Hepatocyte (in vitro differentiated cells): ENCODE measurements at regions not wholly inside any gene's neighbourhood (a gene's known extent, or its start where the extent isn't known, plus 50 kb on each side); places are given as distances from the start of the nearest gene placed in this dataset.

Source experiments
- DNase-seq: peaks from one replicate; pipeline ENCODE4 v3.0.0-alpha.2; 2016; ENCODE audit warnings: low spot score
- H2AFZ ChIP-seq: fragments of 200-600 bp; sonication (generic); 2 replicates; pipeline ENCODE4 v1.6.0; 2016; ENCODE audit warnings: antibody characterized with exemption, mild to moderate bottlenecking
- H3K27ac ChIP-seq: fragments of 200-600 bp; sonication (generic); 2 replicates; pipeline ENCODE4 v1.5.1; 2016; ENCODE audit warnings: mild to moderate bottlenecking
- H3K27me3 ChIP-seq: fragments of 200-600 bp; sonication (generic); 2 replicates; pipeline ENCODE4 v1.6.1; 2016
- H3K36me3 ChIP-seq: fragments of 200-600 bp; sonication (generic); replicated peaks from 2 replicates; pipeline ENCODE4 v1.5.1; 2016; ENCODE audit warnings: low read depth; ENCODE audit not compliant: insufficient read depth
- H3K4me1 ChIP-seq: fragments of 200-600 bp; sonication (generic); 2 replicates; pipeline ENCODE4 v1.5.1; 2016; ENCODE audit warnings: mild to moderate bottlenecking, moderate library complexity; ENCODE audit not compliant: insufficient read depth
- H3K4me2 ChIP-seq: fragments of 200-600 bp; sonication (generic); 2 replicates; pipeline ENCODE4 v1.6.0; 2016
- H3K4me3 ChIP-seq: fragments of 200-600 bp; sonication (generic); 2 replicates; pipeline ENCODE4 v1.5.1; 2016; ENCODE audit warnings: mild to moderate bottlenecking
- H3K79me2 ChIP-seq: fragments of 200-600 bp; sonication (generic); 2 replicates; pipeline ENCODE4 v1.6.0; 2017; ENCODE audit warnings: mild to moderate bottlenecking
- H3K9me2 ChIP-seq: fragments of 200-600 bp; sonication (generic); replicated peaks from 2 replicates; pipeline ENCODE4 v1.6.0; 2017; ENCODE audit warnings: mild to moderate bottlenecking; ENCODE audit not compliant: insufficient read depth
- H3K9me3 ChIP-seq: fragments of 200-600 bp; sonication (generic); 2 replicates; pipeline ENCODE4 v1.5.1; 2016; ENCODE audit warnings: low read depth, mild to moderate bottlenecking
- H4K20me1 ChIP-seq: fragments of 200-600 bp; sonication (generic); 2 replicates; pipeline ENCODE4 v1.6.0; 2016; ENCODE audit warnings: mild to moderate bottlenecking; ENCODE audit not compliant: insufficient read depth, poor library complexity, severe bottlenecking
- EZH2 ChIP-seq: fragments of 200-600 bp; sonication (generic); IDR thresholded peaks from 2 replicates; pipeline ENCODE4 v1.6.1; 2016; ENCODE audit warnings: antibody characterized with exemption, mild to moderate bottlenecking, borderline replicate concordance
- EZH2phosphoT487 ChIP-seq: fragments of 200-600 bp; sonication (generic); IDR thresholded peaks from one replicate; pipeline ENCODE4 v1.6.1; 2018; ENCODE audit warnings: antibody characterized with exemption, mild to moderate bottlenecking, low read depth, moderate library complexity; ENCODE audit not compliant: unreplicated experiment, severe bottlenecking
- WGBS: methylation state at CpG from one replicate; pipeline ENCODE4 v1.1.6; 2016; ENCODE audit warnings: low lambda C conversion rate; ENCODE audit errors: missing lambda C conversion rate; 5-methylcytosine and 5-hydroxymethylcytosine counted together
- TF ChIP-seq, protein P1 (sequence below): fragments of 200-600 bp; sonication (generic); IDR thresholded peaks from 2 replicates; pipeline ENCODE4 v1.5.1; 2016; ENCODE audit warnings: antibody characterized with exemption, mild to moderate bottlenecking; ENCODE audit not compliant: poor library complexity

DNA sequence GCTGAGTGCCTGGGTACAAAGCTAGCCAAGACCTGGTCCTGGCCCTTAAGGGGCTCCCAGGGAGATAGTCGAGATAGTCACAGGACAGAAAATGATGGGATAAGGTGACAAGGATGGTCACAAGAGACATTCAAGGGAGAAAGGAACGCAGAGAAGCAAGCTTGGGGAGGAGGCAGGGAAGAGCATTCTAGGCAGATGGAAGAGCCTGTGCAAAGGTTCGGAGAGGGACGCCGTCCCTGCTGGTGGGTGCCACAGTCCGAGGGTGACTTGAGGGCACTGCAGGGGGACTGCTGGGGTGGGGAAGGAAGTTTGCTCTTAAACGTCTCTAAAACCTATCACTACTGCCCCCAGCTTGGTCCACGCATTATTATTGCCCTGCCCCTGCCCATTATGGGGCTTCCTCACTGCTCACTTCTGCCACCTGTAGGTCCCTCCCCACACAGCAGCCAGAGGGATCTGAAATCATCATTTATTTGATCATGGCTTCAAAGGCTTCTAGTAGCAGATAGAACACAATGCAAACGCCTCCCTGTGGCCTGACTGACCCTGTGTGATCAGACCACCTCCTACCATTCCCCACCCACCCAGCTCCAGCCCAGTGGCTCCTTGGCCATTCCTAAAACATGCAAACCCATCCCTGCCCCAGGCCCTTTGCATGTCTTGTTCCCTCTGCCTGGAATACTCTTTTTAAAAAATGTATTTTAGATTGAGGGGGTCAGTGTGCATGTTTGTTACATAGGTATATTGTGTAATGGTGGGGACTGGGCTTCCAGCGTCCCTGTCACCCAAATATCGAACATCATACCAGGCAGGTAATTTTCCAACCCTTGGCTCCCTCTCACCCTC lies 60.3 kb downstream of the RMI2 start:
- no peaks in the 10 kb centered on the region for H3K36me3 ChIP-seq
- no peak overlapping the region for H2AFZ ChIP-seq
- peaks cover 10% of the 10 kb centered on the region for H3K4me1 ChIP-seq
- H3K4me2 ChIP-seq: no peak overlapping the region
- TF ChIP-seq EZH2 (no peak), EZH2phosphoT487 (no peak)
- TF ChIP-seq, protein P1, sequence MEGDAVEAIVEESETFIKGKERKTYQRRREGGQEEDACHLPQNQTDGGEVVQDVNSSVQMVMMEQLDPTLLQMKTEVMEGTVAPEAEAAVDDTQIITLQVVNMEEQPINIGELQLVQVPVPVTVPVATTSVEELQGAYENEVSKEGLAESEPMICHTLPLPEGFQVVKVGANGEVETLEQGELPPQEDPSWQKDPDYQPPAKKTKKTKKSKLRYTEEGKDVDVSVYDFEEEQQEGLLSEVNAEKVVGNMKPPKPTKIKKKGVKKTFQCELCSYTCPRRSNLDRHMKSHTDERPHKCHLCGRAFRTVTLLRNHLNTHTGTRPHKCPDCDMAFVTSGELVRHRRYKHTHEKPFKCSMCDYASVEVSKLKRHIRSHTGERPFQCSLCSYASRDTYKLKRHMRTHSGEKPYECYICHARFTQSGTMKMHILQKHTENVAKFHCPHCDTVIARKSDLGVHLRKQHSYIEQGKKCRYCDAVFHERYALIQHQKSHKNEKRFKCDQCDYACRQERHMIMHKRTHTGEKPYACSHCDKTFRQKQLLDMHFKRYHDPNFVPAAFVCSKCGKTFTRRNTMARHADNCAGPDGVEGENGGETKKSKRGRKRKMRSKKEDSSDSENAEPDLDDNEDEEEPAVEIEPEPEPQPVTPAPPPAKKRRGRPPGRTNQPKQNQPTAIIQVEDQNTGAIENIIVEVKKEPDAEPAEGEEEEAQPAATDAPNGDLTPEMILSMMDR: peak; percentile 43
- no peaks in the 10 kb centered on the region for H3K79me2 ChIP-seq
- no peak overlapping the region for H3K27ac ChIP-seq
- no peaks in the 10 kb centered on the region for H4K20me1 ChIP-seq
- WGBS: 81% methylated on average over 11 of the region's 11 CpGs
- no peak overlapping the region for H3K4me3 ChIP-seq
- H3K9me2 ChIP-seq: no peaks in the 10 kb centered on the region
- no peak for DNase-seq
- H3K9me3 ChIP-seq: no peaks in the 10 kb centered on the region
- H3K27me3 ChIP-seq: no peaks in the 10 kb centered on the region

DNA sequence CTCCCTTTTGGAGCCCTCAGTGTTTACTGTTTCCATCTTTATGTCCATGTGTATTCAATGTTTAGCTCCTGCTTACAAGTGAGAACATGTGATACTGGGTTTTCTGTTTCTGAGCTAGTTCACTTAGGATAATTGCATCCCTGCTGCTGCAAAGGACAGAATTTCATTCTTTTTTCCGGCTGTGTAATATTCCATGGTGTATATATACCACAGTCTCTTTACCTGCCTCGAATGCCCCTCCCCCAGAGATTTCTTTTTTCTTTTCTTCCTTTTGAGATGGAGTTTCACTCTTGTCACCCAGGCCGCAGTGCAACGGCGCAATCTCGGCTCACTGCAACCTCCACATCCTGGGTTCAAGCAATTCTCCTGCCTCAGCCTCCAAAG lies 60.9 kb downstream of the RMI2 start:
- no peak overlapping the region for H2AFZ ChIP-seq
- H3K9me2 ChIP-seq: no peaks in the 10 kb centered on the region
- H3K79me2 ChIP-seq: no peaks in the 10 kb centered on the region
- WGBS: 96% methylated on average over 6 of the region's 6 CpGs
- DNase-seq: no peak
- TF ChIP-seq EZH2phosphoT487: no peak
- no peak for TF ChIP-seq EZH2
- TF ChIP-seq, protein P1: no peak
- H3K4me3 ChIP-seq: no peak overlapping the region
- no peaks in the 10 kb centered on the region for H3K9me3 ChIP-seq
- H3K4me1 ChIP-seq: peaks cover 10% of the 10 kb centered on the region
- H4K20me1 ChIP-seq: no peaks in the 10 kb centered on the region
- no peaks in the 10 kb centered on the region for H3K36me3 ChIP-seq
- H3K27me3 ChIP-seq: no peaks in the 10 kb centered on the region
- no peak overlapping the region for H3K4me2 ChIP-seq
- H3K27ac ChIP-seq: no peak overlapping the region

- no peak overlapping the region for H2AFZ ChIP-seq
- TF ChIP-seq, protein P1: peak; percentile 74
- TF ChIP-seq EZH2phosphoT487 (no peak), EZH2 (no peak)
- H4K20me1 ChIP-seq: no peaks in the 10 kb centered on the region
- H3K27ac ChIP-seq: no peak overlapping the region
- no peaks in the 10 kb centered on the region for H3K9me2 ChIP-seq
- H3K4me2 ChIP-seq: no peak overlapping the region
- WGBS: 81% methylated on average over 17 of the region's 17 CpGs
- H3K36me3 ChIP-seq: no peaks in the 10 kb centered on the region
- peaks cover 14% of the 10 kb centered on the region for H3K4me1 ChIP-seq
- DNase-seq: peak; percentile 79
- no peaks in the 10 kb centered on the region for H3K27me3 ChIP-seq
- H3K4me3 ChIP-seq: no peak overlapping the region
- H3K79me2 ChIP-seq: no peaks in the 10 kb centered on the region
- no peaks in the 10 kb centered on the region for H3K9me3 ChIP-seq
These were observed 62.1 kb downstream of the RMI2 start for GRCh38 chr16:11407047-11407982.
